Loucy (cell line): ENCODE measurements at regions not wholly inside any gene's neighbourhood (a gene's known extent, or its start where the extent isn't known, plus 50 kb on each side); places are given as distances from the start of the nearest gene placed in this dataset.

Experiments
- H2AFZ ChIP-seq: fragments of 200-600 bp; sonication (generic); 2 replicates; pipeline ENCODE4 v1.6.0; 2016; ENCODE audit warnings: antibody characterized with exemption, mild to moderate bottlenecking, low read length, moderate library complexity
- H3F3A ChIP-seq: fragments of 200-600 bp; 2 replicates; pipeline ENCODE4 v1.6.0; 2016; ENCODE audit warnings: antibody characterized with exemption, low read depth, mild to moderate bottlenecking
- H3K27me3 ChIP-seq: fragments of 200-600 bp; sonication (generic); 2 replicates; pipeline ENCODE4 v1.6.1; 2014; ENCODE audit warnings: low read length, mild to moderate bottlenecking; ENCODE audit not compliant: insufficient read depth, poor library complexity, severe bottlenecking
- H3K36me3 ChIP-seq: fragments of 200-600 bp; sonication (generic); 2 replicates; pipeline ENCODE4 v1.6.1; 2016; ENCODE audit warnings: low read length; ENCODE audit not compliant: insufficient read depth
- H3K4me1 ChIP-seq: fragments of 200-600 bp; sonication (generic); 2 replicates; pipeline ENCODE4 v1.5.1; 2014; ENCODE audit warnings: low read length, mild to moderate bottlenecking; ENCODE audit not compliant: insufficient read depth, poor library complexity, severe bottlenecking
- H3K4me2 ChIP-seq: fragments of 200-600 bp; sonication (generic); 2 replicates; pipeline ENCODE4 v1.6.0; 2014; ENCODE audit warnings: antibody characterized with exemption, low read length, low read depth, mild to moderate bottlenecking; ENCODE audit not compliant: poor library complexity, severe bottlenecking
- H3K4me3 ChIP-seq: fragments of 200-600 bp; sonication (generic); 2 replicates; pipeline ENCODE4 v1.5.1; 2014; ENCODE audit warnings: low read length, mild to moderate bottlenecking, mixed read lengths; ENCODE audit not compliant: poor library complexity, severe bottlenecking
- H3K79me2 ChIP-seq: fragments of 200-600 bp; sonication (generic); 2 replicates; pipeline ENCODE4 v1.6.1; 2014; ENCODE audit warnings: low read length; ENCODE audit not compliant: insufficient read depth
- H3K9ac ChIP-seq: fragments of 200-600 bp; sonication (generic); 2 replicates; pipeline ENCODE4 v1.6.0; 2014; ENCODE audit warnings: mild to moderate bottlenecking, low read depth, low read length, moderate library complexity; ENCODE audit not compliant: poor library complexity, severe bottlenecking
- H3K9me2 ChIP-seq: fragments of 200-600 bp; sonication (generic); replicated peaks from 2 replicates; pipeline ENCODE4 v1.6.1; 2016; ENCODE audit warnings: low read depth, low read length, mixed read lengths
- H3K9me3 ChIP-seq: fragments of 200-600 bp; sonication (generic); 2 replicates; pipeline ENCODE4 v1.6.1; 2014; ENCODE audit warnings: mild to moderate bottlenecking, antibody characterized with exemption, low read length, low read depth; ENCODE audit not compliant: insufficient read depth
- H4K20me1 ChIP-seq: fragments of 200-600 bp; sonication (generic); 2 replicates; pipeline ENCODE4 v1.6.0; 2014; ENCODE audit warnings: antibody characterized with exemption, low read length, mild to moderate bottlenecking; ENCODE audit not compliant: insufficient read depth, poor library complexity, severe bottlenecking
- CTCF ChIP-seq: fragments of 200-600 bp; sonication (generic); conservative IDR thresholded peaks from 2 replicates; pipeline ENCODE4 v1.5.1; 2014; ENCODE audit warnings: mild to moderate bottlenecking, antibody characterized with exemption, low read length
- EZH2phosphoT487 ChIP-seq: fragments of 200-600 bp; IDR thresholded peaks from 2 replicates; pipeline ENCODE4 v1.6.1; 2018; ENCODE audit warnings: antibody characterized with exemption, mild to moderate bottlenecking, moderate library complexity, borderline replicate concordance

GRCh38 chr10:124315591-124316270, 103.0 kb downstream of the OAT start:
- no peak overlapping the region for H3K4me3 ChIP-seq

GRCh38 chr10:124313374-124313773, 105.3 kb downstream of the OAT start:
- Histone ChIP-seq H2AFZ (no peak overlapping the region), H3K27me3 (no peaks in the 10 kb centered on the region)

More at GRCh38 chr10:124315591-124316270, 103.0 kb downstream of the OAT start:
- no peaks in the 10 kb centered on the region for H4K20me1 ChIP-seq
- no peaks in the 10 kb centered on the region for H3F3A ChIP-seq
- H3K9me3 ChIP-seq: no peaks in the 10 kb centered on the region
- no peak overlapping the region for H2AFZ ChIP-seq
- H3K9ac ChIP-seq: no peak overlapping the region
- no peaks in the 10 kb centered on the region for H3K4me1 ChIP-seq
- H3K27me3 ChIP-seq: no peaks in the 10 kb centered on the region
- H3K79me2 ChIP-seq: no peaks in the 10 kb centered on the region
- TF ChIP-seq CTCF: no peak
- no peak for TF ChIP-seq EZH2phosphoT487
- no peak overlapping the region for H3K4me2 ChIP-seq
- no peaks in the 10 kb centered on the region for H3K9me2 ChIP-seq
- no peaks in the 10 kb centered on the region for H3K36me3 ChIP-seq

GRCh38 chr10:124308811-124309210, 109.9 kb downstream of the OAT start:
- Histone ChIP-seq H3K9ac (no peak overlapping the region), H3K9me3 (no peaks in the 10 kb centered on the region), H4K20me1 (no peaks in the 10 kb centered on the region), H3K36me3 (no peaks in the 10 kb centered on the region), H3K27me3 (no peaks in the 10 kb centered on the region), H3K4me1 (no peaks in the 10 kb centered on the region), H3K4me2 (no peak overlapping the region), H3K9me2 (no peaks in the 10 kb centered on the region), H3K79me2 (no peaks in the 10 kb centered on the region), H3F3A (no peaks in the 10 kb centered on the region), H2AFZ (no peak overlapping the region), H3K4me3 (no peak overlapping the region)
- TF ChIP-seq EZH2phosphoT487: no peak
- no peak for TF ChIP-seq CTCF

More at GRCh38 chr10:124313374-124313773, 105.3 kb downstream of the OAT start:
- no peak overlapping the region for H3K4me2 ChIP-seq
- no peak overlapping the region for H3K9ac ChIP-seq
- no peaks in the 10 kb centered on the region for H3K79me2 ChIP-seq
- no peak overlapping the region for H3K4me3 ChIP-seq
- H3K9me3 ChIP-seq: no peaks in the 10 kb centered on the region
- TF ChIP-seq EZH2phosphoT487 (no peak), CTCF (no peak)
- H3K36me3 ChIP-seq: no peaks in the 10 kb centered on the region
- no peaks in the 10 kb centered on the region for H3F3A ChIP-seq
- H4K20me1 ChIP-seq: no peaks in the 10 kb centered on the region
- no peaks in the 10 kb centered on the region for H3K4me1 ChIP-seq
- H3K9me2 ChIP-seq: no peaks in the 10 kb centered on the region
